ENCODE measurements at regions not wholly inside any gene's neighbourhood (a gene's known extent, or its start where the extent isn't known, plus 50 kb on each side); places are given as distances from the start of the nearest gene placed in this dataset.
"Not testable (repeated sequence)": the region's sequence is repeated elsewhere in the genome, so short reads cannot be mapped to it uniquely, and the experiment has no call there.

- DNase-seq (no peak), ATAC-seq (ENCODE audit: low read depth in 2 of 2) (no peak)
- Mint-ChIP-seq H3K9me3 (peaks cover 0 to 4% (median 0%) of the 10 kb centered on the region in 7 donors), H3K36me3 (no peaks in the 10 kb centered on the region), H3K27me3 (peaks cover 0 to under 1% (median 0%) of the 10 kb centered on the region in 3 donors), H3K4me3 (no peak overlapping the region), H3K4me1 (peaks cover 0 to 10% (median 0%) of the 10 kb centered on the region in 3 donors), H3K27ac (no peak overlapping the region)
Measured at GRCh38 chr9:82764061-82764668, 298.8 kb downstream of the RASEF start.

- not testable (repeated sequence) for H3K4me1 Mint-ChIP-seq; H3K36me3 Mint-ChIP-seq; H3K27me3 Mint-ChIP-seq; H3K27ac Mint-ChIP-seq; ATAC-seq (ENCODE audit: low read depth in 2 of 2); H3K9me3 Mint-ChIP-seq; DNase-seq
- H3K4me3 Mint-ChIP-seq = peak overlapping the region in 1 of 8 donors; percentile 70
Measured at GRCh38 chr9:82774707-82775231, 288.2 kb downstream of the RASEF start.

GRCh38 chr9:82776508-82776907 lies 286.4 kb downstream of the RASEF start:
- peaks cover 0 to 4% (median 0%) of the 10 kb centered on the region in 7 donors for H3K9me3 Mint-ChIP-seq
- H3K27me3 Mint-ChIP-seq = peaks cover 0 to 6% (median 0%) of the 10 kb centered on the region in 3 donors
- no peaks in the 10 kb centered on the region for H3K36me3 Mint-ChIP-seq
- ATAC-seq (ENCODE audit: low read depth in 2 of 2) = no peak
- H3K4me1 Mint-ChIP-seq = no peaks in the 10 kb centered on the region
- H3K4me3 Mint-ChIP-seq = no peak overlapping the region
- no peak overlapping the region for H3K27ac Mint-ChIP-seq
- no peak for DNase-seq

- H3K36me3 Mint-ChIP-seq = no peaks in the 10 kb centered on the region
- ATAC-seq (ENCODE audit: low read depth in 2 of 2) (no peak), DNase-seq (no peak)
- no peak overlapping the region for H3K27ac Mint-ChIP-seq
- H3K9me3 Mint-ChIP-seq = peaks cover 0 to 4% (median 0%) of the 10 kb centered on the region in 7 donors
- H3K4me1 Mint-ChIP-seq = no peaks in the 10 kb centered on the region
- peaks cover 0 to 6% (median 0%) of the 10 kb centered on the region in 3 donors for H3K27me3 Mint-ChIP-seq
- no peak overlapping the region for H3K4me3 Mint-ChIP-seq
Measured at GRCh38 chr9:82777366-82777765, 285.6 kb downstream of the RASEF start.

- not testable (repeated sequence) for H3K9me3 Mint-ChIP-seq; H3K27ac Mint-ChIP-seq; DNase-seq; H3K4me3 Mint-ChIP-seq; H3K36me3 Mint-ChIP-seq; H3K27me3 Mint-ChIP-seq; H3K4me1 Mint-ChIP-seq; ATAC-seq (ENCODE audit: low read depth in 2 of 2)
Measured at GRCh38 chr9:82778923-82779322, 284.0 kb downstream of the RASEF start.

GRCh38 chr9:82780017-82780416 lies 282.9 kb downstream of the RASEF start:
- no peak for DNase-seq
- ATAC-seq (ENCODE audit: low read depth in 2 of 2) = no peak
- H3K27ac Mint-ChIP-seq = no peak overlapping the region
- no peaks in the 10 kb centered on the region for H3K4me1 Mint-ChIP-seq
- peaks cover 0 to 6% (median 0%) of the 10 kb centered on the region in 3 donors for H3K27me3 Mint-ChIP-seq
- peaks cover 0 to 8% (median 0%) of the 10 kb centered on the region in 7 donors for H3K9me3 Mint-ChIP-seq
- H3K4me3 Mint-ChIP-seq = no peak overlapping the region
- no peaks in the 10 kb centered on the region for H3K36me3 Mint-ChIP-seq

GRCh38 chr9:82781921-82782392 lies 281.0 kb downstream of the RASEF start:
- Mint-ChIP-seq H3K27me3 (peaks cover 0 to 6% (median 0%) of the 10 kb centered on the region in 3 donors), H3K4me1 (no peaks in the 10 kb centered on the region), H3K36me3 (no peaks in the 10 kb centered on the region)

GRCh38 chr9:82783045-82783444 lies 279.9 kb downstream of the RASEF start:
- H3K27me3 Mint-ChIP-seq = no peaks in the 10 kb centered on the region
- no peaks in the 10 kb centered on the region for H3K36me3 Mint-ChIP-seq
- peaks cover 0 to 8% (median 0%) of the 10 kb centered on the region in 7 donors for H3K9me3 Mint-ChIP-seq
- no peak overlapping the region for H3K27ac Mint-ChIP-seq
- no peak overlapping the region for H3K4me3 Mint-ChIP-seq
- DNase-seq (no peak), ATAC-seq (ENCODE audit: low read depth in 2 of 2) (no peak)
- H3K4me1 Mint-ChIP-seq = no peaks in the 10 kb centered on the region

More at GRCh38 chr9:82781921-82782392, 281.0 kb downstream of the RASEF start:
- DNase-seq (no peak), ATAC-seq (ENCODE audit: low read depth in 2 of 2) (no peak)
- no peak overlapping the region for H3K4me3 Mint-ChIP-seq
- H3K27ac Mint-ChIP-seq = no peak overlapping the region
- peaks cover 0 to 8% (median 0%) of the 10 kb centered on the region in 7 donors for H3K9me3 Mint-ChIP-seq

- ATAC-seq (ENCODE audit: low read depth in 2 of 2) (no peak), DNase-seq (no peak)
- no peaks in the 10 kb centered on the region for H3K27me3 Mint-ChIP-seq
- H3K9me3 Mint-ChIP-seq = peaks cover 0 to 4% (median 0%) of the 10 kb centered on the region in 7 donors
- H3K27ac Mint-ChIP-seq = no peak overlapping the region
- no peak overlapping the region for H3K4me3 Mint-ChIP-seq
- no peaks in the 10 kb centered on the region for H3K4me1 Mint-ChIP-seq
- no peaks in the 10 kb centered on the region for H3K36me3 Mint-ChIP-seq
Measured at GRCh38 chr9:82784589-82784988, 278.4 kb downstream of the RASEF start.

GRCh38 chr9:82789155-82789824 lies 273.7 kb downstream of the RASEF start:
- Mint-ChIP-seq H3K27me3 (no peaks in the 10 kb centered on the region), H3K27ac (peak overlapping the region in 1 of 6 donors; percentile 6), H3K4me3 (no peak overlapping the region), H3K9me3 (peaks cover 0 to 3% (median 0%) of the 10 kb centered on the region in 7 donors), H3K4me1 (peaks cover 3 to 10% (median 4%) of the 10 kb centered on the region in 3 donors), H3K36me3 (no peaks in the 10 kb centered on the region)
- DNase-seq (no peak), ATAC-seq (ENCODE audit: low read depth in 2 of 2) (no peak)

- no peak for ATAC-seq (ENCODE audit: low read depth in 2 of 2)
- Mint-ChIP-seq H3K27me3 (no peaks in the 10 kb centered on the region), H3K36me3 (no peaks in the 10 kb centered on the region), H3K27ac (no peak overlapping the region), H3K4me3 (no peak overlapping the region), H3K4me1 (peaks cover 3 to 10% (median 4%) of the 10 kb centered on the region in 3 donors), H3K9me3 (no peaks in the 10 kb centered on the region)
- DNase-seq = no peak
Measured at GRCh38 chr9:82790875-82791274, 272.1 kb downstream of the RASEF start.

GRCh38 chr9:82791692-82792091 lies 271.2 kb downstream of the RASEF start:
- H3K4me1 Mint-ChIP-seq = peaks cover 3 to 10% (median 4%) of the 10 kb centered on the region in 3 donors
- H3K4me3 Mint-ChIP-seq = no peak overlapping the region
- ATAC-seq (ENCODE audit: low read depth in 2 of 2) (no peak), DNase-seq (no peak)
- no peaks in the 10 kb centered on the region for H3K9me3 Mint-ChIP-seq
- H3K36me3 Mint-ChIP-seq = no peaks in the 10 kb centered on the region
- peak overlapping the region in 2 of 6 donors; percentile 7 to 72 for H3K27ac Mint-ChIP-seq
- no peaks in the 10 kb centered on the region for H3K27me3 Mint-ChIP-seq

- Mint-ChIP-seq H3K27ac (no peak overlapping the region), H3K4me3 (no peak overlapping the region), H3K9me3 (no peaks in the 10 kb centered on the region), H3K4me1 (no peaks in the 10 kb centered on the region), H3K36me3 (no peaks in the 10 kb centered on the region), H3K27me3 (no peaks in the 10 kb centered on the region)
- ATAC-seq (ENCODE audit: low read depth in 2 of 2) (no peak), DNase-seq (no peak)
Measured at GRCh38 chr9:82797534-82797933, 265.4 kb downstream of the RASEF start.

GRCh38 chr9:82799286-82799685 lies 263.7 kb downstream of the RASEF start:
- Mint-ChIP-seq H3K36me3 (no peaks in the 10 kb centered on the region), H3K9me3 (no peaks in the 10 kb centered on the region), H3K27ac (no peak overlapping the region), H3K27me3 (no peaks in the 10 kb centered on the region), H3K4me1 (no peaks in the 10 kb centered on the region), H3K4me3 (no peak overlapping the region)
- ATAC-seq (ENCODE audit: low read depth in 2 of 2) (no peak), DNase-seq (no peak)
